Tibial nerve (tissue), 4 donors: ENCODE measurements at regions not wholly inside any gene's neighbourhood (a gene's known extent, or its start where the extent isn't known, plus 50 kb on each side); places are given as distances from the start of the nearest gene placed in this dataset.
"Not testable (repeated sequence)": the region's sequence is repeated elsewhere in the genome, so short reads cannot be mapped to it uniquely, and the experiment has no call there.

ENCODE experiments used
- DNase-seq, 2 donors: peaks; one replicate each; pipeline ENCODE4 v3.0.0-alpha.2; 2019; ENCODE audit warnings: low spot score in 2 of 2
- H3K27ac ChIP-seq, 4 donors: fragments of 200-600 bp; sonication (generic) in 3 of 4; one replicate each; pipeline ENCODE4 v1.5.1; 2017 to 2019; ENCODE audit warnings: mild to moderate bottlenecking in 1 of 4
- H3K27me3 ChIP-seq, 2 donors: fragments of 200-600 bp; sonication (generic) in 1 of 2; one replicate each; pipeline versions ENCODE4 v1.5.1 to v1.6.0; 2017 to 2019
- H3K36me3 ChIP-seq, 3 donors: fragments of 200-600 bp; sonication (generic); one replicate each; pipeline ENCODE4 v1.5.1; 2018 to 2019
- H3K4me1 ChIP-seq, 4 donors: fragments of 200-600 bp; sonication (generic) in 3 of 4; one replicate each; pipeline ENCODE4 v1.5.1; 2017 to 2019
- H3K4me3 ChIP-seq, 4 donors: fragments of 200-600 bp; sonication (generic) in 3 of 4; one replicate each; pipeline ENCODE4 v1.5.1; 2017 to 2019; ENCODE audit warnings: mild to moderate bottlenecking in 1 of 4, moderate library complexity in 1 of 4
- H3K9me3 ChIP-seq, 4 donors: fragments of 200-600 bp; sonication (generic) in 3 of 4; one replicate each; pipeline ENCODE4 v1.5.1; 2017 to 2019
- EP300 ChIP-seq, 2 donors: sonication (generic); formaldehyde crosslinking; IDR thresholded peaks; one replicate each; pipeline ENCODE4 v1.6.1; 2017; ENCODE audit warnings: antibody characterized with exemption in 2 of 2, mild to moderate bottlenecking in 1 of 2
- POLR2A ChIP-seq, 2 donors: fragments of 450-650 bp; IDR thresholded peaks; one replicate each; pipeline ENCODE4 v1.6.1; 2017; ENCODE audit warnings: antibody characterized with exemption in 2 of 2, mild to moderate bottlenecking in 2 of 2, moderate library complexity in 2 of 2
- WGBS, 2 donors: methylation state at CpG; one replicate each; pipeline ENCODE4 v1.1.5; 2018; 5-methylcytosine and 5-hydroxymethylcytosine counted together
- TF ChIP-seq, protein P1 (sequence below), 5 experiments: fragments of 200-600 bp in 3 of 5; fragments of 450-650 bp in 2 of 5; sonication (generic) in 3 of 5; IDR thresholded peaks; one replicate each; pipeline ENCODE4 v1.5.1; 2016 to 2019; ENCODE audit warnings: antibody characterized with exemption in 5 of 5, mild to moderate bottlenecking in 3 of 5, moderate library complexity in 2 of 5

GRCh38 chr18:1425679-1426078 is 521.0 kb downstream of the ADCYAP1 start:
- no peaks in the 10 kb centered on the region for H3K4me1 ChIP-seq
- no peaks in the 10 kb centered on the region for H3K27me3 ChIP-seq
- DNase-seq: no peak
- H3K27ac ChIP-seq: no peak overlapping the region
- H3K9me3 ChIP-seq: no peaks in the 10 kb centered on the region
- no peak overlapping the region for H3K4me3 ChIP-seq
- no peaks in the 10 kb centered on the region for H3K36me3 ChIP-seq
- WGBS, 2 donors: 17 to 30% methylated on average over 1 of the region's 1 CpG
- TF ChIP-seq EP300 (IDR thresholded peaks at IDR 0.05): no peak
- TF ChIP-seq, protein P1, sequence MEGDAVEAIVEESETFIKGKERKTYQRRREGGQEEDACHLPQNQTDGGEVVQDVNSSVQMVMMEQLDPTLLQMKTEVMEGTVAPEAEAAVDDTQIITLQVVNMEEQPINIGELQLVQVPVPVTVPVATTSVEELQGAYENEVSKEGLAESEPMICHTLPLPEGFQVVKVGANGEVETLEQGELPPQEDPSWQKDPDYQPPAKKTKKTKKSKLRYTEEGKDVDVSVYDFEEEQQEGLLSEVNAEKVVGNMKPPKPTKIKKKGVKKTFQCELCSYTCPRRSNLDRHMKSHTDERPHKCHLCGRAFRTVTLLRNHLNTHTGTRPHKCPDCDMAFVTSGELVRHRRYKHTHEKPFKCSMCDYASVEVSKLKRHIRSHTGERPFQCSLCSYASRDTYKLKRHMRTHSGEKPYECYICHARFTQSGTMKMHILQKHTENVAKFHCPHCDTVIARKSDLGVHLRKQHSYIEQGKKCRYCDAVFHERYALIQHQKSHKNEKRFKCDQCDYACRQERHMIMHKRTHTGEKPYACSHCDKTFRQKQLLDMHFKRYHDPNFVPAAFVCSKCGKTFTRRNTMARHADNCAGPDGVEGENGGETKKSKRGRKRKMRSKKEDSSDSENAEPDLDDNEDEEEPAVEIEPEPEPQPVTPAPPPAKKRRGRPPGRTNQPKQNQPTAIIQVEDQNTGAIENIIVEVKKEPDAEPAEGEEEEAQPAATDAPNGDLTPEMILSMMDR (IDR thresholded peaks at IDR 0.05): no peak
- no peak for TF ChIP-seq POLR2A (IDR thresholded peaks at IDR 0.05)

DNA sequence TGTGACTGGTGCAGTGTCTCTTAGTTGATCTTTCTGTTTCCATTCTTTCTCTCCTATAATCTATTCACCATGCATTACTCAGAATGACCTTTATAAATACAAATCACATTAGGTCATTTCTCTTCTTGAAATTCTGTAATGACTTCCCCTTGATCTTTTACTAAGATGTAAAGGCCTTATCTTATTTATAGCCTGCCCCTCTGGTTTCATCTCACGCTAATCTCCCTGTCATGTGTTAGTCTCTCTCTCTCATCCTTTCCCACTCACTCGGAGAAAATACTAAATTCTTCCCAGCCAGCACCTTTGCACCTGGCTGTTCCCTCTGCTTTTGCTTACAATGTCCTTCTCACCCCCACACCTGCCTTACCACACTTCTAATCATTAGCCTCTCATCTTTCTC is 530.8 kb downstream of the ADCYAP1 start:
- Histone ChIP-seq H3K36me3 (no peaks in the 10 kb centered on the region), H3K4me3 (no peak overlapping the region), H3K4me1 (no peaks in the 10 kb centered on the region), H3K27me3 (no peaks in the 10 kb centered on the region), H3K9me3 (no peaks in the 10 kb centered on the region), H3K27ac (no peak overlapping the region)
- DNase-seq: no peak
- WGBS, 2 donors: 59 to 61% methylated on average over 2 of the region's 2 CpGs
- TF ChIP-seq EP300 (IDR thresholded peaks at IDR 0.05) (no peak), POLR2A (IDR thresholded peaks at IDR 0.05) (no peak)
- TF ChIP-seq, protein P1 (IDR thresholded peaks at IDR 0.05): no peak

GRCh38 chr18:1436199-1436598 is 531.5 kb downstream of the ADCYAP1 start:
- H3K27me3 ChIP-seq: no peaks in the 10 kb centered on the region
- H3K9me3 ChIP-seq: no peaks in the 10 kb centered on the region
- no peaks in the 10 kb centered on the region for H3K4me1 ChIP-seq
- TF ChIP-seq EP300 (IDR thresholded peaks at IDR 0.05): no peak
- TF ChIP-seq, protein P1 (IDR thresholded peaks at IDR 0.05): no peak
- no peak for TF ChIP-seq POLR2A (IDR thresholded peaks at IDR 0.05)
- no peak for DNase-seq
- WGBS, 2 donors: 76 to 82% methylated on average over 5 of the region's 5 CpGs
- no peaks in the 10 kb centered on the region for H3K36me3 ChIP-seq
- H3K4me3 ChIP-seq: no peak overlapping the region
- H3K27ac ChIP-seq: no peak overlapping the region

DNA sequence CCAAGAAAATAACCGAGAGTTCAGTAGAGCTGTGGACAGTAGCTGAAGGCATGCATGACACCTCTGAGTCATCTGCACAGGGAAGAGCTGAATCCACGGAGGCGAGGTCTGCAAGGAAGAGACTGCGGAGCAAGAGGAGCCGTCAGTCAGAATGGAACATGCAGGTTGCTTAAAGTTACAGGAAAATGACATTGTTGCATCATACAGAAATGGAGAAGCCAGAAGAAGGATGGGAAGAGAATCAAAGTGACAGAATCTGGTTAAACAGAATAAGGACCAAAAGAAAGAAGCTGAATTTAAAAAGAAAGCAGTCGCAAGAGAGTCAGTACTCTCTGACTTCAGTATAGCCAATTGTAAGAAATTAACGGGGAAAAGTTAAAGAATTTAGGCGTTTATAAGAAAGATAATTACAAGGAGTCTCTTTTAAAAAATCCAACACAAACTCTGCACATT is 533.8 kb downstream of the ADCYAP1 start:
- 68 to 81% methylated on average over 8 of the region's 8 CpGs for WGBS, 2 donors
- no peaks in the 10 kb centered on the region for H3K27me3 ChIP-seq
- H3K36me3 ChIP-seq: no peaks in the 10 kb centered on the region
- TF ChIP-seq, protein P1 (IDR thresholded peaks at IDR 0.05): no peak
- no peak for TF ChIP-seq POLR2A (IDR thresholded peaks at IDR 0.05)
- TF ChIP-seq EP300 (IDR thresholded peaks at IDR 0.05): no peak
- H3K4me1 ChIP-seq: no peaks in the 10 kb centered on the region
- no peak for DNase-seq
- no peaks in the 10 kb centered on the region for H3K9me3 ChIP-seq
- no peak overlapping the region for H3K4me3 ChIP-seq
- H3K27ac ChIP-seq: no peak overlapping the region

DNA sequence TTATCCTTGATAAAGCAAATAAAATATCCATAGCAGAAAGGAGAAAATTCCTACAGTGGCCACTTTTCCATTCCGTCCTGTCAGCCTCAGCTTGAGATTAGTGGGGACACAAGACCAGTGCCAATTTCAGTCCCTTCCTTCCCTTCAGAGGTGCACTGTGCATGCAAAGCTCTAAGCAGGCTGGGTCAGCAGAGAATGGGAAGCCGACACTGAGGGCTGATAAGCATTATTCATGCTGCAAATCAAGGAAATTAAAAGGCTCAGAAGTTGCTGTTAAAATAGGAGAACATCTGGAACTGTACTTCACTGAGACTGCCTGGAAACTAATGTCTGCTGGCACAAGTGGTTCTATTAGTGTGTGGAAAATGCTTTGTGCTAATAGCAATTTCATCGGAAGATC is 534.3 kb downstream of the ADCYAP1 start:
- 46 to 70% methylated on average over 3 of the region's 3 CpGs for WGBS, 2 donors
- Histone ChIP-seq H3K4me3 (no peak overlapping the region), H3K27ac (no peak overlapping the region), H3K9me3 (no peaks in the 10 kb centered on the region), H3K27me3 (no peaks in the 10 kb centered on the region), H3K36me3 (no peaks in the 10 kb centered on the region), H3K4me1 (no peaks in the 10 kb centered on the region)
- TF ChIP-seq EP300 (IDR thresholded peaks at IDR 0.05) (no peak), POLR2A (IDR thresholded peaks at IDR 0.05) (no peak)
- TF ChIP-seq, protein P1 (IDR thresholded peaks at IDR 0.05): no peak
- DNase-seq: no peak

- 66 to 84% methylated on average over 2 of the region's 2 CpGs for WGBS, 2 donors
- DNase-seq, H3K27me3 ChIP-seq, H3K4me3 ChIP-seq, H3K4me1 ChIP-seq, H3K27ac ChIP-seq, H3K36me3 ChIP-seq, H3K9me3 ChIP-seq: not testable (repeated sequence)
Measured at GRCh38 chr18:1444062-1444461, 539.4 kb downstream of the ADCYAP1 start.
